ENCODE measurements at regions not wholly inside any gene's neighbourhood (a gene's known extent, or its start where the extent isn't known, plus 50 kb on each side); places are given as distances from the start of the nearest gene placed in this dataset.

DNA sequence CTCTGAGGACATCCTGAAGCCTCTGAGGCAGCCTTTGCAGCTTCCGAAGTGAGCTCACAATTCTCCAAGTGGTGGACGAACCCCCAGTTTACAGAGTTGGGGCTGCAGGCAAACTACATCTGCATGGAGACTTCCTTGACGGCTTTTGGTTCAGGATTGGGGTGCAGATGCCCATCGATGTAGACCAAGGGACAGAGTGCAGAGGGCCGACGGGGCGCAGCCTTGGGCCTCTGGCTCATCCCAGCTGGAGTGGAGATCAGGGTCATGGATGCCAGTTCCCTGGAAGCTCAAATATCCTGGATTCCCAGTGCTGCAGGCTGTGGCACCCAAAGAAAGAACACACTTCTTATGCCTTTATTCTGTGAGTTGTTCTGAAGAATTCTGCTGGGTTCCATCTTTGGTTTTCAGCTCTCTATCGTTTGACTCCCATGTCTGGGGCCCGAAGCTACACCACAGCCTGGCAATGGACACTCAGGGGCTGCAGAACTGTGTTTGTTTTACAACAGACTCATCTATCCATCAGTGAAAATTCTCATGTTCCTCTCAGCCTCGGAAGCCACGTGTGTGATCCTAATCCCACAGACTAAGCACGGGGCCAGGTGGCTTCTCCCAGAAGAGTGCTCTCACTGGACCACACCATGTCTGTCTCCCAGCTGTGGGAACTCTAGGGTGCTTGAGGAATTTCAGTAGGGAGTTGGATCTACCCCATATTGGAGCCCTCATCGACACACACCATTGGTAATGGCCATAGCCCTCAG is 414.1 kb upstream of the MYT1L start:
- TF ChIP-seq CTCF (IDR thresholded peaks at IDR 0.05): no peak
- no peak for TF ChIP-seq POLR2A (IDR thresholded peaks at IDR 0.05)
